Activated CD8-positive, alpha-beta memory T cell treated with anti-CD3 and anti-CD28 coated beads, Interleukin-2, amount 50 U/mL, for 4 hours (primary cell): ENCODE measurements at regions not wholly inside any gene's neighbourhood (a gene's known extent, or its start where the extent isn't known, plus 50 kb on each side); places are given as distances from the start of the nearest gene placed in this dataset.
"Not testable (repeated sequence)": the region's sequence is repeated elsewhere in the genome, so short reads cannot be mapped to it uniquely, and the experiment has no call there.

Source experiments
- DNase-seq: peaks from one replicate; pipeline ENCODE4 v3.0.0-alpha.2; 2020

DNA sequence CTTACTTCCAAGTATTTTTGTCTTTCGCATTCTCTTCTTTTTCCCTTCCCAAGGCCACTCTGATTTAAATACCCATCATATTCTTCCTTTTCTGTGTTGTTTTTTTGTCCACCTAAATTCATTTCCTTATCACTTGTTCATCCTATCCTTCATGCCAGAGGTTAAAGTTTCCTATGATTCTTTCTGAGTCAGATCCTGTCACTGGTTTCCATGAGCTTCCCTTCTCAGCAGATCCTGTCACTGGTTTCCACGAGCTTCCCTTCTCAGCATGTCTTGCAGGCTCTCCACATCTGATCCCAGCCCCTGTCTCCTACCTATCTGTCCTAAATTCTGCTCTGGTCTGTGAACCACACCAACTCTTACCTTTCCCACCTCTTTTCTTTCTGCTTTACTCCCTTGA is 311.8 kb upstream of the RGS6 start:
- DNase-seq = no peak

DNA sequence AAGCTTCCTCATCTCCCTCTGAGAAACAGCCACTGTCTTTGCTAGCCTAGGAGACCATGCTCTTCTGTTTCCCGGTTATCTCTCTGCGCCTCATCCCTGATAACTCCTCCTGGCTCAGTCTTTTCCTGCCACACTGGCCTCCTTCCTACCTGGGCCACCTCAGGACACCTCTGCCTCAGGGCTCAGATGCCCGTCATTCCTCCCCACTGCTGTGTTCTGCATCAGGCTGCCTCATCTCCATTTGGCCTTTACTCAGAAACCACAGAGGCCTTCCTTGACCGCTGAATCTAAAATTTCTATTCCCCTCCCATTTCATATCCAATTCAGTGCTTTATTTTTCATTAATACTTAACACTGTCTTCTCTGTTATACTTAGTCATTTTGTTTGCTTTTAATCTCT is 311.0 kb upstream of the RGS6 start:
- no peak for DNase-seq

DNA sequence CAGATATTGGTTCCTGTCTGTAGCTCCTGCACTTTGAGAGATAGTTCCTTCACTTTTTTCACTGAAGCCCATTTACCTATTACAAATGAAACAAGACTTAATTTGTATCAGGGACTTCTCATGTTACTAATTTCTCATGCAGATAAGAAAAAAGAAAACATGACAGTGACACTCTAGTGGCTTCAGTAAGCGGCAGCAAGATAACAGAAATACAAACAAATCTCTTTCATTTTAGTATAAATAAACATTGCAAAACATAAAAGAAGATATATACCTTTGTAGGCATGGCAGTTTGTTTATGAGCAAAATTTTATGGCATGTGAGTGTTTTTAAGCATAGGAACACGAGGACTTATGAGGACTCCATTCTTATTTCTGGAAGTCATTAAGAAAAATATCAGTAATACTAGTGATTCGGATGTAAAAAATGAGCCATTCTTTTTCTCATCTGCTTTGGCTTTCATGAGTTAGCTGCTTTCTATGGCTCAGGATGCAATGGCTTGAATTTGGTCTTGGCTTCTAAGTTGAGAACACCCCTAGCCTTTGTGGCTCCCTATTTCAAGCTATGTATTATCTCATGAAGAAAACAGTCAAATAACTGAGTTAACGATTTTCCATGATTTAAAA is 310.1 kb upstream of the RGS6 start:
- DNase-seq = no peak

DNA sequence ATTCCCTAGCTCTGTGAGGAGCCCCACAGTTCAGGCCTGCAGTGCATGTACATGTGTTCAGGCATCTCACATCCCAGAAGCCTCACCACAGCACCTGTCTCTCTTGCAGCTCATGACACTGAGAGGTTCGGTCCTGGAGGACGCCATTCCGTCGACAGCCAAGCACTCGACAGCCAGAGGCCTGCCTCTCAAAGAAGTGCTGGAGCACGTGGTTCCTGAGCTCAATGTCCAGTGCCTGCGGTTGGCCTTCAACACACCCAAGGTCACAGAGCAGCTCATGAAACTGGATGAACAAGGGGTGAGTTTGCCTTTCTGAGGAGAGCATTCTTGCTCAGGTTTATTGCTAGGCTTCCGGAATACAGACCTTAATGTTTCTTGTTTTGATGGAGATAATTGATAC is 308.3 kb upstream of the RGS6 start:
- no peak for DNase-seq

DNA sequence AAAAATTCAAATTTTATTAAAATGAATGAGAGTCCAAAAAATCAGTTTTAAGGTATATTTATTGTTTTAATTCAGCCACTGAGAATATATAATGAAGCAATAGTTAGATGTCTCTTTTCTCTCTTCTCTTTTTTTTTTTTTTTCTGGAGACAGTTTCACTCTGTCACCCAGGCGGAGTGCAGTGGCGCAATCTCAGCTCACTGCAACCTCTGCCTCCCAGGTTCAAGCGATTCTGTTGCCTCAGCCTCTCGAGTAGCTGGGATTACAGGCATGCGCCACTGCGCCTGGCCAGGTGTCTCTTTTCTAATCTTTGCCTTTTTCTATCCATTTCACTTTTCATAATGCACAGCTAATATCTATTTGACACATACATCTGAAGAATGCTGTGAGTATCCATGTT is 307.1 kb upstream of the RGS6 start:
- no peak for DNase-seq

DNA sequence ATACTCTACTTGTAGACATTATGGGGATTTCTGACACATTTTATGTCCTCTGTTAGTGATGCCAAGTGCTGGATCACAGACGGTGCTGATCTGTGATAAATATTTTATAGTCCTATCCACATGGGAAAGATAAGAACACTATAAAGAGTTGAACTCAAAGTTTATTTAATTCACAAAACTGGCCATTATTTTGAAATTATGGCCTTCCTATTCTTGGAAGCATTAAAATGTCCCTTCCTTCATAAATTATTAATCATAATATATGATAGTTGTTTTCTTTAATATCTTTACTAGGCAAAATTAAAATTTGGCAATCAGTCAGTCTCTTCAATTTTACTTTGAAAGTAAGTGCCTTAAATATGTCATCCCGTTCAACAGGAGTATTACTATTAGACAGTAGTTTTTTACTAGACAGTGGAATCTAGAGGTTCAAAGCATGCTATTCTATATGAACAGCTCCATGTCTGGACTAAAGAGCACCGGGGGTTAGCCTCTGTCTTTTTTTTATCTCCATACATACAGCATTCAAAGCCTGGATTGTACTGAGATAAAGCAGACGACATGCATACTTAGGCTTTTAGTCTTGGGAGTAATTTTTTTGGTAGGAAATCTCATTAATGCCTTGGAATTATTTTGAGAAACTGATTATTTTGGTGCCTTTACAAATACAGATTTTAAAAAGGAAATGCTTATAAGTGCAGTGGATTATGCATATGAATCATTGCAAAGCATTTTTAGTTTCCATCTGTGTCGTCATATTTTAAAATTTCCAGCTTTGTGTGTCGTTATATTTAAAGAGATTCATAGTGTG is 306.1 kb upstream of the RGS6 start:
- DNase-seq = no peak

DNA sequence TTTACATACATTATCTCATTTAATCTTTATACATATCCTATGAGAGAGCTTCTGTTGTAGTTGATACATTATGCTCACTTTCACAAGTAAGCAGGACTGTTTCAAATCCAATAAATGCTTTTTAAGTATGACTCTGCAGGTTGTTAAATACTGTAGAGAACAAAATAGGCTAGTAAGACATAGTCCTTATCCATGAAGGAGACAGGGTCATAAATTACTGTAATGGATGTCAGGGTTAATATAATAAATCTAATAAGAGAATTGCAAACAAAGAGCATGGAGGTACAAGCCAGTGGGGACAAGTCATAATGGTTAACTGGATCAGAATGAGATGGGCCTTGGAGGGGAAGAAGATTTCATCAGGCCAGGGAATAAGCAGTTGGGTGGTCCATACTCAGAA is 303.8 kb upstream of the RGS6 start:
- DNase-seq = no peak

DNA sequence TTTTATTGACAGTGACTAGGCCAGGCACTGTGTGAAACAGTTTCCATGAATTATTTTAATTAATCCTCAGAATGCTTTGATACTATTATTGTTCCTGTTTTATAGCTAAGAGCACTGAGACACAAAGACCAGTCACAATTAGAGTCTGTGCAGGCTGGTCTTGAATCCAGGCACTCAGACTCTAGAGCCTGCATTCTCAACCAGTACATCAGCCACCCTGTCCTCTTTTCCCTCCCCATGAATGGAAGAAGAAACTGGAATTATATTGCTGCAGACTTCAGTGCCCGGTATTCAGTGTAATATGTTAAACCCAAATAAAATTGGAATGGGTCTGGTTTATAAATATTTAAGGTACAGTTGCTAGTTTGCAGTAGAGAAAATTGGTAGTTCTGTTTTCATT is 303.0 kb upstream of the RGS6 start:
- no peak for DNase-seq

DNA sequence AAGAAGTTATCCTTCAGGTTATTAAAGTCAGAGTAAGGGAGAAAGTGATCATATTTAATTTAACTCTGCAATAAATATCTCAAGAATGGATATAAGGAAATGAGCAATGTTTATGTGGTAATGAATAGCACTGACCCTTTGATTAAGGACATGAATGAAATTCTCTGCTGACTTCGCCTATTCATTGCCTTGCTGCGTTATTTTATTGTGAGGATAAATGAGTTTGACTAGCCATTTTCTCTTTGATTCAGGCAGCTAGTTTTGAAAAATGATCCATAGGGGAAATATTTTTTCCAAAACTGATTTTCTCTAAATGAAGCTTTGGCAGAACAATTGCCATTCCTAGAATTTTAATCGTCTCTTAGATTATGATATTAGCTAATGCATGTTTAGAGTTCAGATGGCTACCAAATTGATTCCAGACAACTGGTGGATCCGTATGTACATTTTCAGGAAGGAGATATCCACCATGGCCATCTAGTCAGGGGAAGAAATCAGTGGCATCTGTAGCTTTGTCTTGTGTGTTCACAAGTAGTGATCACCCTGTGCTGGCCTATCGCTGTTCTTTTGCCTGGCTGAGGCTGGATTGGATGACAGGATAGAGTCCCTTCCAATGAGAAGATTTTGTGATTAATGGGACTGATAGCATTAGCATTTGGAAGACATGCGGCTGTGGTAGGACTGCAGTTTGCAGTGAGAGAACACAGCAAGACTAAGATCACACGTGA is 302.3 kb upstream of the RGS6 start:
- DNase-seq = no peak

DNA sequence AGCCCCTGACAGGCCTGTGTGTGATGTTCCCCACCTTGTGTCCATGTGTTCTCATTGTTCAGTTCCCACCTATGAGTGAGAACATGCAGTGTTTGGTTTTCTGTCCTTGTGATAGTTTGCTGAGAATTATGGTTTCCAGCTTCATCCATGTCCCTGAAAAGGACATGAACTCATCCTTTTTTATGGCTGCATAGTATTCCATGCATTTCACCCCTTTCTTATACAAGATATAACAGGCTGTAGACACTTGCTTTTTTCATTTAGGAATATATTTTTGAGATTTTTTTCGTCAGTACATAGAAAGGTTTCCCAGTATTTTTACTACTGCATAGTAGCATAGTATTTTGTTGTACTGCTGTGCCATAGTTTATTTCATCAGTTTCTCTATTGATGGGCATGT is 301.2 kb upstream of the RGS6 start:
- not testable (repeated sequence) for DNase-seq

DNA sequence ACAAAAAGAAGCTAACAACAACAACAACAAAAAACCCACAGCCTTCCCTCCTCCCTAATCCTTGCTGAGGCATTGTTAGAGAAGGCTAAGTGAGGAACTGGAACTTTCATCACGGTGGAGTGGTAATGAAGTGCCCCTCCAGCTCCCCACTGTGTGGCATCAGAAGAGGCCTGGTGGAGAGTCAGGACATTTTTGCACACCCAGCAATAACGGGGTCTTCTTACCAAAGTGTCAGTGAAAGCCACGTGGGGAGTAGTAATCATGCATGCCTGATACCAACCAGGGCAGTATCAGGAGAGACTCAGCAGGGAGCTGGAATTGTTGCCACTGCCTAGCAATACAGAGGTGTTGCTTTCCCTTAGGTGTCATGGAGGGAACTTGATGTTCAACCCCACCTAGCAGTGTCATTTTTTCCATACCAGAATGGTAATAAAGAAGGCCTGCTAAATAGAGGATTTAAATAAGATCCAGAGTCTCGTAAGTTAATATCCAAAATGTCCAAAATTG is 299.7 kb upstream of the RGS6 start:
- DNase-seq = no peak

DNA sequence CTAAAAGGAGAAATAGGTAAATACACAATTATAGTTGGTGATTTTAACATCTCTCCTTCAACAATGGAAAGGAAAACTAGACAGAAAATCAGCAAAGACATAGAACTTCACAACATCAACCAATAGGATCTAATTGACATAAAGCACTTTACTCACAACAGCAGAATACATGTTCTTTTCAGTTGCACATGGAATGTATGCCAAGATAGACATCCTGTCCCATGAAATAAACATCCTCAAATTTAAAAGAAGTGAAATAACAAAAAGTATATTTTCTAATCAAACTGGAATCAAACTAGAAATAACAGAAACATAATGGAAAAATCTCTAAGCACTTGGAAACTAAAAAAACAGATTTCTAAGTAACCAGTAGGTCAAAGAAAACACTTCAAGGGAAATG is 296.2 kb upstream of the RGS6 start:
- no peak for DNase-seq

DNA sequence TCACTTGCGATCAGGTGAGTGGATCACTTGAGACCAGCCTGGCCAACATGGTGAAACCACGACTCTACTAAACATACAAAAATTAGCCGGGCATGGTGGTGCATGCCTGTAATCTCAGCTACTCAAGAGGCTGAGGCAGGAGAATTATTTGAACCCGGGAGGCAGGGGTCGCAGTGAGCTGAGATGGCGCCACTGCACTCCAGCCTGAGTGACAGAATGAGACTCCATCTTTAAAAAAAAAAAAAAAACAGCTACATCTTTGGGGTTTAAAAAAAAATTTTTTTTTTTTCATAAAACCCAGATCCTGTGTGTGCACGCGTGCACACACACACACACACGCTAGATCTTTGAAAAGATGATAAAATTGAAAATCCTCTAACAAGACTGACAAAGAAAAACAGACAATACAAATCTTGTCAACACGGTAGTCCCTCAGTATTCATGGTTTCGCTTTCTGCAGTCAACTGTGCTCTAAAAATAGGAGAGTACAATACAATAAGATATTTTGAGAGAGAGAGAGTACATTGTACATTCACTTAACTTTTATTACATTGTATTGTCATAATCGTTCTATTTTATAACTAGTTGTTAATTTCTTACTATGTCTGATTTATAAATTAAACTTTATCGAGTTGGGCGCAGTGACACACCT is 295.3 kb upstream of the RGS6 start:
- no peak for DNase-seq

DNA sequence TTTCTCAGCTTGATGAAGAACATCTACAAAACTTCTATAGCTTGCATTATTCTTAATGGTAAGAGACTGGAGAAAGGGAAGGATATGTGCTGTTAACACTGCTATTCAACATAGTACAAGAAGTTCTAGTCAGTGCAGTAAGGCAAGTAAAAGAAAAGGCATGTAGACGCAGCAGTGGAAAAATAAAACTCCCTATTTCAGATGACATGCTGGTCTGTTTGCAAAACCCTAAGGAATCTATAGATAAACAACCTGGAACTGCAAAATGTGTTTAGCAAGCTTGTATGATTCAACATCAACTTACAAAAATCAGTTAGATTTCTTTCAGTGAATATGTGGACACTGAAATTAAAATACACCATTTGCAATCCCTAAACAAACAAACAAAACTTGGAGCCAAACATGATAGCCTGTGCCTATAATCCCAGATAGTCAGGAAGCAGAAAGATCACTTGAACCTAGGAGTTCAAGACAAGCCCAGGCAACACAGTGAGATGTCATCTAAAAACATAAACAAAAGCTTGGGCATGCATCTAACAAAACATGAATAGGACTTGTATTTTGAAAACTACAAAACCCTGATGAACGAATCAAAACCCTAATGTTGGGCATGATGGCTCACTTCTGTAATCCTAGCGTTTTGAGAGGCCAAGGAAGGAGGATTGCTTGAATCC is 293.6 kb upstream of the RGS6 start:
- no peak for DNase-seq

DNA sequence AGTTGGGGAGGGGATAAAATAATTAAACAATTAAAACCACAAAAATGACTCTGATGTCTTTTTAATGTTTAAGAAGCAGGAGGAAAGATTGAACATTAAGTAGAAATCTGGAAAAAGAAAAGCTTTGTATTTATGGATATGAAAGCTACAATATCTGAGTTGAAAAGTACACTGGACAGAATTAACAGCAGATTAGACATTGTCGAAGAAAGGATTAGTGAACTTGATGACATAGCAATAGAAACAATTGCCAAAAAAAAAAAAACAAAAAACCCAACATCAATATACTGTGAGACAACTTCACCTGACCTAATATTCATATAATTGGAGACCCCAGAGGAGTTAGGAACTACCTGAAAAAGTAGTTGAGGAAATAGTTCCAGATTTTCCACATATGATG is 289.5 kb upstream of the RGS6 start:
- no peak for DNase-seq

DNA sequence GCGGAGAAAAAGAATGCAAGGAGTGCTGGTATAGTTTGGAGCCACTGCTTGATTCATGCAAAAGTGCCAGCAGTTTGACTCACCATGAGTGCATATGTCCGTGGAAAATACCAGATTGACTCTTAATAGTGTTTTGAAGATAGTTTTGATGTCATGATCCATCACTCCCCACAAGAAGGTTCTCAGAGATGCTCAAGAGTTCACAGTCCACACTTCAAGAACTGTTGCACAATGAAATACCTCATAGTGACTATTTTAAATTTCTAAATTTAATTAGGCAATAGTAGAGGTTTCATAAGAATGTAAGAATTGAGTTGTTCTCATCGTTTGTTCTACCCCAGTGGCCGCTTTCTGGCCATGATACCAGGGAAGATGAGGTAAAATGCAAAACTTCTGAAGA is 286.6 kb upstream of the RGS6 start:
- no peak for DNase-seq

DNA sequence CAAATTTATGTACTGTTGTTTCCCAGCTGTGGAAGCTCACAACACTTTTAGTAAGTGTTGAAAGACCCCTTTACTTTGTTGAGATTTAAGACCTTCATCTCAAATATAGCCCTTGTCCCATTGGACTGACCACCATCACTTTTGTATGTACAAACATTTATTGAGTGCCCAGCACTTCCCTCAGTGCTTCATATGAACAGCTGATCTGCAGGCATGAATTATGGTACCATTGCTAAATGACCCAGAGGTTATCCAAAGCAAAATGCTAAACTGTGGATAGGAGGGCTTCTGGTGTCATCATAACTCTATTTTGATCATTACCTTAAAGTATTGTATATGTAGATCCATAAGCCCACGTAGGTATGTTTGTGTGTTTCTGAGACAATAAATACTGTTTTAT is 285.7 kb upstream of the RGS6 start:
- no peak for DNase-seq

DNA sequence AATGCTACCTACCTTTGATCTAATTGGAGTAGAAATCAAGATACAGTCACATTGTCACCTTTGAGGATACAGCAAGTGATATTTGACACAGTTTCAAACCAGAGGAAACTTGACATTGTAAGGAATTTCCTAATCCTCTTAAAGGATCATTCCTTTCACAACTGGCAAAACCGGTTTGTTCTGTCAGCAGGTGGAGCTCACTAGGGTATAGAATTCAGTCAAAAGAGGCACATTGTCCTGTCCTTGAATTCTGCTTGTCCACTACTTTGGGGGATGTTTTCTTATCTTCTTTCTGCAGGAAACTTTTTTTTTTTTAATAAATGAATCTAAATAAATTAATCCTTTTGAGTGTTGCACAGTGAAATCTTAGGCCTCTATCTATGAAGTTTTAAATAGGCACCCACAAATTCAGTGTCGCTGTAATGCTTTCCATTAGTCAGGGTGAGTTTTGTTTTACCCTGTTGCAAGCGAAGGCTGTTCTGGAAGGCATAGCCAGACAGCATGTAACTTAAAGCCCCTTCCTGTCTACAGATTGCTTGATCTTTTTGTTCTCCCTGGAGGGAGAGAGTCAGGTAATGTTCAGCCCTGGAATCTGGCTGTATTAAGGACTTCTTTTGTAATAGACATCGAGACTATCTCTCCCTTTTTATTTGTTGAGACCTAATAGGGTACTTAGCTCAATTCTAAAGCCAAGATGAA is 285.0 kb upstream of the RGS6 start:
- DNase-seq = no peak

DNA sequence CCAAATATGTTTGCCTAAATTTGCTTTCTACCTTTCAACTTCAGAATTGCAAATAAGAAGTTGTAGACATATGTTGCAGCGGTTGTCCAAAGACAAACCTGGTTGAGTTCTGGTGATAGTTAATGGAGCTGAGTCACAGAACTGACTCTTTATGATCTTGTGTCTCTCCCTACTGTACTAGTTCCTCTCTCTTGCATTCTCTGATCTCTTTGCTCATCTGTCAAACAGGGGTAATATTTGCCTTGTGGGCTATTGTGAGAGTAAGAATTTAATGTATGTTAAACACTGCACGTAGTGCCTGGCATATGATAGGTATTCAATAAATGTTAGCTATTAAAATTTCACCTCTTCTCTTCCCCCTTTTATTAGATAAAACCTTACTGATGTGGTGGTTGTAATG is 283.5 kb upstream of the RGS6 start:
- DNase-seq = no peak

DNA sequence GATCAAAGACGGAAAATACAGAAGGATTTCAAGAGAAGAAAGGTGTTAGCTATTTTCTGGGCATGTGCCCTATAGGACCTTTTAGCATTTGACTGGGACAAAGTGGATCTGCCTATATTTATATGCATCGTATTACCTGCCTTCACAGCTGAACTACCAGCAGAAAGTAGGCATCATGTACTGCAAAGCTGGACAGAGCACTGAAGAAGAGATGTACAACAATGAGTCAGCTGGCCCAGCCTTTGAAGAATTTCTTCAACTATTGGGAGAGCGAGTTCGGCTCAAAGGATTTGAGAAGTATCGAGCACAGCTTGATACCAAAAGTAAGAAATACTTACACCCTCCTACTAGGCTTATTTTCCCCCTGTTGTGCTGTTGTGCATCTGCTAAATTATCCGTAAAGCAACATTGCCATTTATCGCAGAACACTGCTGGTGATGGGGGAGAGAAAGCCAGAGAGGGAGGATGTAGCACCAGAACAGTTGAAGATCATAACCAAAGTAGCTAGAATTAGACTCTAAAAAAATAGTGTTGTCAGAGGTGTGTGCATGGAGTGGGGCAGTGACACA is 282.0 kb upstream of the RGS6 start:
- no peak for DNase-seq

DNA sequence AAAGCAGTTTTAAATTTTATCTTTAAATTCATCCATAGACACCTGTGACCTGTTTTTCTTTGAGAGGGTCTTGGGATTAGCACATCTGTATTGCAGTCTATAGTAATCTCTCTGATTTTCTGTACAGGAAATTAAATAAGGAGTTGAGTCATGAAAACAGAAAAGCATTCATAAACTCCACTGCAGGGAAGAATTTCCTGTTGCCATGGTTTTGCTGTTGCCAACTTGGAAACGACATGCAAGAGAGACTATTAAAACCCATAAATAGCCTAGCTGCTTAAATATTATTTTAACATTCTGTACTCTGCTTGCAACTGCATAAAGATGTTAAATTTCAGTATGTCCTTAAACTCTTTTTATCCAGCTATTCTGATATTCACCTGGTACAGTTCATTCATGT is 281.0 kb upstream of the RGS6 start:
- DNase-seq = no peak

DNA sequence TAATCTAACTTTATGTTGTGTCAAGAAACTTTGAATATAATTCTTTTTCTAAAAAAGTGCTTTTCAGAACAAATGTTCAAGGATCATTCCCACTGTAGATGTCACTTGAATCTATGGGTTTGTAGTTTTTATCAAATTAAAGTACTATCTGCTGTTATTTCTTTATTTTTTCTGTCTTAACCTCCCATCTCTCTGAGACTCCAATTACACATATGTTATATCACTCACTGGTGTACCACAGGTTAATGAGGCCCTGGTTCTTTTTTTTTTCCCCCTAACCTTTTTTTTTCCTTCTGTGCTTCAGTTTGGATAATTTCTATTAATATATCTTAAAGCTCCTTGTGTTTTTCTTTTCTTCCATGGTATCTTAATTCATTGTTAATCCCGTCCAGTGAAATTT is 279.9 kb upstream of the RGS6 start:
- no peak for DNase-seq
